ENCODE measurements at regions not wholly inside any gene's neighbourhood (a gene's known extent, or its start where the extent isn't known, plus 50 kb on each side); places are given as distances from the start of the nearest gene placed in this dataset.

DNA sequence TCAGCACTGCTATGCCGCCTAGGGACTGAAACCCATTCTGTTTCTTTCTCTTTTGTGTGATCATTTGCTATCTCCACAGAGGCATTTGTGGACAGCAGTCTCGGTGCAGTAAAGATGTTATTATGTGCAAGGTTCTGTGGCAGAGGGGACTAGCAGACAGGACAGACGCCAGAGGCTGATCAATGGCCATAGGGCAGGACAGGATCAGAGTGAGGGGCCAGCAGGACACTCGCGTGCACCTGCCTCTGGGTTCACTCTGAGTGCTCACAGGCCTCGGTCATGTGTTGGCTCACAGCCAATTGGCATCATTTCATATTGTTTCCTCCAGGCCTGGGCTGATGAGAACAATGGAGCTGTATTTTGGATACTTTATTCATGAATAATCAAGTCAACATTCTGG lies 212.6 kb downstream of the TGFB2 start:
- H3K9me3 Mint-ChIP-seq (ENCODE audit: unreplicated experiment): no peaks in the 10 kb centered on the region

DNA sequence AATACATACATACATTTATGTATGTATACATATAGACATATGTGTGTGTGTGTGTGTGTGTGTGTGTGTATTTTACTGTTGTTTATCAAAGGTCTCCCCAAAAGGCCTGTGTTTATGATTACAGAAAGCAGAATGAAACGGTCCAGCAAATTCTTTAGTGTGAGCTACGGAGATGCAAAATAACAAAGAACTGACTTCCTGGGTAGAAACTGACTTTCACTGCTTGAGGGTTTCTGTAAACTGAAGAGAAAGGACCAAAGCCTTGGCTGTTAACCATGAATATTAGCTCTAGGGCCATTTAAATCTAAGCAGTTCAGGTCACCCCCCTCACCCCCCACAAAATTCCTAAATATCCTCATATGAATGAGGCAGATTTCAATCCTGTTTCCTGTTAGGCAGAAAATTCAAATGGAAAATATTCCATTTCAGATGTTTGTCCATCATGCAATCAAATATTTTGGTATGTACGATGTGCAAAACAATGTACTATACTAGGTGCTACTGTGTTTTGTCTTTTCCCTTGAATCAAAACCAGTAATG lies 213.2 kb downstream of the TGFB2 start:
- no peaks in the 10 kb centered on the region for H3K9me3 Mint-ChIP-seq (ENCODE audit: unreplicated experiment)
- no peak overlapping the region for H3K4me3 Mint-ChIP-seq (ENCODE audit: unreplicated experiment)
- peaks cover 9% of the 10 kb centered on the region for H3K4me1 Mint-ChIP-seq (ENCODE audit: unreplicated experiment)
- no peaks in the 10 kb centered on the region for H3K36me3 Mint-ChIP-seq (ENCODE audit: unreplicated experiment)
- H3K27ac Mint-ChIP-seq (ENCODE audit: unreplicated experiment): peak overlapping the region; percentile 23
- no peak for DNase-seq (ENCODE audit: extremely low spot score, unreplicated experiment)
- TF ChIP-seq, protein P1, sequence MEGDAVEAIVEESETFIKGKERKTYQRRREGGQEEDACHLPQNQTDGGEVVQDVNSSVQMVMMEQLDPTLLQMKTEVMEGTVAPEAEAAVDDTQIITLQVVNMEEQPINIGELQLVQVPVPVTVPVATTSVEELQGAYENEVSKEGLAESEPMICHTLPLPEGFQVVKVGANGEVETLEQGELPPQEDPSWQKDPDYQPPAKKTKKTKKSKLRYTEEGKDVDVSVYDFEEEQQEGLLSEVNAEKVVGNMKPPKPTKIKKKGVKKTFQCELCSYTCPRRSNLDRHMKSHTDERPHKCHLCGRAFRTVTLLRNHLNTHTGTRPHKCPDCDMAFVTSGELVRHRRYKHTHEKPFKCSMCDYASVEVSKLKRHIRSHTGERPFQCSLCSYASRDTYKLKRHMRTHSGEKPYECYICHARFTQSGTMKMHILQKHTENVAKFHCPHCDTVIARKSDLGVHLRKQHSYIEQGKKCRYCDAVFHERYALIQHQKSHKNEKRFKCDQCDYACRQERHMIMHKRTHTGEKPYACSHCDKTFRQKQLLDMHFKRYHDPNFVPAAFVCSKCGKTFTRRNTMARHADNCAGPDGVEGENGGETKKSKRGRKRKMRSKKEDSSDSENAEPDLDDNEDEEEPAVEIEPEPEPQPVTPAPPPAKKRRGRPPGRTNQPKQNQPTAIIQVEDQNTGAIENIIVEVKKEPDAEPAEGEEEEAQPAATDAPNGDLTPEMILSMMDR (IDR thresholded peaks at IDR 0.05): no peak
- no peaks in the 10 kb centered on the region for H3K27me3 Mint-ChIP-seq (ENCODE audit: unreplicated experiment)

More for the DNA sequence above, 212.6 kb downstream of the TGFB2 start:
- no peak for DNase-seq (ENCODE audit: extremely low spot score, unreplicated experiment)
- H3K4me1 Mint-ChIP-seq (ENCODE audit: unreplicated experiment): peaks cover 11% of the 10 kb centered on the region
- no peaks in the 10 kb centered on the region for H3K27me3 Mint-ChIP-seq (ENCODE audit: unreplicated experiment)
- no peaks in the 10 kb centered on the region for H3K36me3 Mint-ChIP-seq (ENCODE audit: unreplicated experiment)
- no peak overlapping the region for H3K27ac Mint-ChIP-seq (ENCODE audit: unreplicated experiment)
- H3K4me3 Mint-ChIP-seq (ENCODE audit: unreplicated experiment): no peak overlapping the region
- TF ChIP-seq, protein P1 (IDR thresholded peaks at IDR 0.05): no peak

DNA sequence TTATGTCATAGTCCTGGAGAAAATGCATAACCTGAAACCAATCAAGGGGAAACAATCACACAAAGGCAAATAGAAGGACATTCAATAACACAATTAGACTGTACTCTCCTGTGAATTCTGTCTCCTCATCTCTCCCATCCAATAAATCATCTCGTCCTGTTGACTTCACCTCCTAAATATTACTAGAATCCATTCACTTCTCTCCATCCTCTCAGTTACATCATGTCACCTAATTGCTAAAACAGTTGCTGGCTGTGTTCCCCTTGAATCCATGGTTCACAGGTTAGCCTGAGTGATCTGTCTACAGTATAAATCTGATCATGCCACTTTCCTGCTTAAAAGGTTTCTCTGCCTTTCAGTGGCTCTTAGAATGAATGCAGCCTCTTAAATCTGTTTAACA lies 220.2 kb downstream of the TGFB2 start:
- Mint-ChIP-seq H3K4me3 (ENCODE audit: unreplicated experiment) (no peak overlapping the region), H3K36me3 (ENCODE audit: unreplicated experiment) (no peaks in the 10 kb centered on the region), H3K9me3 (ENCODE audit: unreplicated experiment) (no peaks in the 10 kb centered on the region), H3K27ac (ENCODE audit: unreplicated experiment) (no peak overlapping the region), H3K27me3 (ENCODE audit: unreplicated experiment) (no peaks in the 10 kb centered on the region), H3K4me1 (ENCODE audit: unreplicated experiment) (peaks cover 9% of the 10 kb centered on the region)
- no peak for DNase-seq (ENCODE audit: extremely low spot score, unreplicated experiment)
- TF ChIP-seq, protein P1 (IDR thresholded peaks at IDR 0.05): no peak

DNA sequence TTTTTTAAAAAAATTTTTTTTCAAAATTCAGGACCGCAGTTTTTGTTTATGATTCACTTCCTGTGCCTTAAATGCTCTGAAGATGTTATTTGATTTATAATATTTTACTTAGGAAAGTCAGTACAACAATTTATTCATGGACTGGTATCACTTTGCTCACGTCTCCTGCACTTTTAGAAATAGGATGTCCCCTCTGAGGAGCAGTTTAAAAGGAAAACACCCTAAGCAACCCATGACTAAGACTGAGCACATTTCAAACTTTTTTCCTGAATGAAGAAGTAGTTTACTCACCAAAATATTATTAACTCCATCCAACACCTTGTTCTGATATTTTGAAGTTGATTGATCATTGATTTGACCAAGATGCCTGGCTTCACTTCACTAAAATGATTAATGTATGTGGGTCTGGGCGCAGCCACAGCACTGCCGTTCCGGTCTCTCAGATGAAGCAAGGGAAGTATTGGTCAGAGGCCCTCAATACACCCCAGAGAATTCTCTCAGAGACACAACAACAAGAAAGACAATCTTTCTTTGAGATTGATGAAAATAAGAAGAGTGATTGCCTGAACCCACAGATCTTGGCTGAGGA lies 223.9 kb downstream of the TGFB2 start:
- TF ChIP-seq, protein P1 (IDR thresholded peaks at IDR 0.05): no peak
- Mint-ChIP-seq H3K27ac (ENCODE audit: unreplicated experiment) (no peak overlapping the region), H3K4me3 (ENCODE audit: unreplicated experiment) (no peak overlapping the region), H3K9me3 (ENCODE audit: unreplicated experiment) (no peaks in the 10 kb centered on the region), H3K4me1 (ENCODE audit: unreplicated experiment) (peaks cover 16% of the 10 kb centered on the region), H3K27me3 (ENCODE audit: unreplicated experiment) (no peaks in the 10 kb centered on the region), H3K36me3 (ENCODE audit: unreplicated experiment) (no peaks in the 10 kb centered on the region)
- no peak for DNase-seq (ENCODE audit: extremely low spot score, unreplicated experiment)

DNA sequence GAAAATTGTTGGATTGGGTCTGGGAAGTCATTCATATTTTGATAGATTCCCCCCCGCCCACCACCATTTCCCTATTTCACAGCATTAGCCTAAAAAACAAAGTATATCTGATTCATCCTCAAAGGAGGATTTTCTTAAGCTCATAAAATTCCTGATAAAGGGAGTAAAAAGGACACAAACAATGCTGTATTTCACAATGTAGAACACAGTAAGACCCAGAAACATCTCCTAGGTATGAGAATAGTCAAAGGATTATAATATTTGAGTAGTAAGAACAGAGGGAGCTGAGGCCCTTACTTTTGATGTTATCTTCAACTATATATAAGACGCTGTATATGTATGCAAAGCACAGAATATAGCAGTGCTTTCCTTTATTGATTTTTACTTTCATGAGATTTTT lies 225.3 kb downstream of the TGFB2 start:
- peaks cover 4% of the 10 kb centered on the region for H3K9me3 Mint-ChIP-seq (ENCODE audit: unreplicated experiment)
- H3K4me3 Mint-ChIP-seq (ENCODE audit: unreplicated experiment): no peak overlapping the region
- peaks cover 3% of the 10 kb centered on the region for H3K36me3 Mint-ChIP-seq (ENCODE audit: unreplicated experiment)
- H3K27ac Mint-ChIP-seq (ENCODE audit: unreplicated experiment): no peak overlapping the region
- DNase-seq (ENCODE audit: extremely low spot score, unreplicated experiment): no peak
- TF ChIP-seq, protein P1 (IDR thresholded peaks at IDR 0.05): no peak
- H3K27me3 Mint-ChIP-seq (ENCODE audit: unreplicated experiment): no peaks in the 10 kb centered on the region
- peaks cover 16% of the 10 kb centered on the region for H3K4me1 Mint-ChIP-seq (ENCODE audit: unreplicated experiment)

Measured in osteocyte (in vitro differentiated cells).